Activated T-cell treated with anti-CD3 and anti-CD28 coated beads, Interleukin-2, amount 50 U/mL, for 72 hours (primary cell): ENCODE measurements at regions not wholly inside any gene's neighbourhood (a gene's known extent, or its start where the extent isn't known, plus 50 kb on each side); places are given as distances from the start of the nearest gene placed in this dataset.

Source experiments
- ATAC-seq, 2 donors: fragments of 150-1000 bp; cut with Tn5 transposase; replicated peaks in 1 of 2; 2 replicates each; pipeline ENCODE4 v1.10.0; 2021; ENCODE audit warnings: moderate library complexity in 2 of 2, mild to moderate bottlenecking in 1 of 2
- DNase-seq, 2 donors: peaks; one replicate each; pipeline ENCODE4 v3.0.0; 2021 to 2022; ENCODE audit warnings: mixed read lengths in 1 of 2
- H3K27ac Mint-ChIP-seq: one replicate; pipeline ENCODE4 v1.8.0; 2022; ENCODE audit warnings: mild to moderate bottlenecking, moderate library complexity, mixed read lengths
- H3K27me3 Mint-ChIP-seq: one replicate; pipeline ENCODE4 v1.8.0; 2022; ENCODE audit warnings: low read depth, mixed read lengths
- H3K36me3 Mint-ChIP-seq, 2 donors: one replicate each; pipeline ENCODE4 v1.8.0; 2022; ENCODE audit warnings: mixed read lengths in 2 of 2, mild to moderate bottlenecking in 1 of 2; ENCODE audit not compliant: insufficient read depth in 2 of 2
- H3K4me1 Mint-ChIP-seq: one replicate; pipeline ENCODE4 v1.8.0; 2022; ENCODE audit warnings: low read depth, mixed read lengths
- H3K4me3 Mint-ChIP-seq, 2 donors: one replicate each; pipeline ENCODE4 v1.8.0; 2022; ENCODE audit warnings: mild to moderate bottlenecking in 2 of 2, mixed read lengths in 2 of 2, moderate library complexity in 2 of 2
- H3K9me3 Mint-ChIP-seq, 2 donors: one replicate each; pipeline ENCODE4 v1.8.0; 2022; ENCODE audit warnings: mixed read lengths in 2 of 2

- H3K9me3 Mint-ChIP-seq = peaks cover 0 to 2% of the 10 kb centered on the region in 2 donors
- no peak overlapping the region for H3K4me3 Mint-ChIP-seq
- H3K27ac Mint-ChIP-seq = no peak overlapping the region
- no peaks in the 10 kb centered on the region for H3K27me3 Mint-ChIP-seq
- ATAC-seq (no peak), DNase-seq (no peak)
- no peaks in the 10 kb centered on the region for H3K4me1 Mint-ChIP-seq
- no peaks in the 10 kb centered on the region for H3K36me3 Mint-ChIP-seq
These were observed 282.1 kb downstream of the NFIB start for GRCh38 chr9:14031810-14032209.

- no peak for ATAC-seq
- Mint-ChIP-seq H3K4me1 (no peaks in the 10 kb centered on the region), H3K27me3 (no peaks in the 10 kb centered on the region), H3K9me3 (peaks cover 0 to 2% of the 10 kb centered on the region in 2 donors), H3K4me3 (no peak overlapping the region), H3K36me3 (no peaks in the 10 kb centered on the region), H3K27ac (no peak overlapping the region)
- DNase-seq = no peak
These were observed 282.9 kb downstream of the NFIB start for GRCh38 chr9:14031060-14031414.

- DNase-seq (no peak), ATAC-seq (no peak)
- Mint-ChIP-seq H3K9me3 (peaks cover 0 to 3% of the 10 kb centered on the region in 2 donors), H3K27ac (no peak overlapping the region), H3K4me3 (no peak overlapping the region), H3K27me3 (no peaks in the 10 kb centered on the region), H3K4me1 (no peaks in the 10 kb centered on the region), H3K36me3 (no peaks in the 10 kb centered on the region)
These were observed 283.4 kb downstream of the NFIB start for GRCh38 chr9:14030375-14031059.

GRCh38 chr9:14029806-14030374, 284.1 kb downstream of the NFIB start:
- no peaks in the 10 kb centered on the region for H3K36me3 Mint-ChIP-seq

GRCh38 chr9:14027116-14027800, 286.7 kb downstream of the NFIB start:
- DNase-seq = no peak
- no peaks in the 10 kb centered on the region for H3K4me1 Mint-ChIP-seq
- H3K27ac Mint-ChIP-seq = no peak overlapping the region
- ATAC-seq = no peak
- peaks cover 5 to 10% of the 10 kb centered on the region in 2 donors for H3K9me3 Mint-ChIP-seq
- no peaks in the 10 kb centered on the region for H3K36me3 Mint-ChIP-seq
- H3K27me3 Mint-ChIP-seq = no peaks in the 10 kb centered on the region
- no peak overlapping the region for H3K4me3 Mint-ChIP-seq

More at GRCh38 chr9:14029806-14030374, 284.1 kb downstream of the NFIB start:
- H3K27ac Mint-ChIP-seq = no peak overlapping the region
- H3K4me3 Mint-ChIP-seq = no peak overlapping the region
- no peaks in the 10 kb centered on the region for H3K4me1 Mint-ChIP-seq
- ATAC-seq (no peak), DNase-seq (no peak)
- peaks cover 0 to 2% of the 10 kb centered on the region in 2 donors for H3K9me3 Mint-ChIP-seq
- H3K27me3 Mint-ChIP-seq = no peaks in the 10 kb centered on the region

GRCh38 chr9:14025741-14026140, 288.2 kb downstream of the NFIB start:
- no peaks in the 10 kb centered on the region for H3K4me1 Mint-ChIP-seq
- DNase-seq = no peak
- no peak overlapping the region for H3K27ac Mint-ChIP-seq
- H3K36me3 Mint-ChIP-seq = no peaks in the 10 kb centered on the region
- H3K27me3 Mint-ChIP-seq = no peaks in the 10 kb centered on the region
- peaks cover 5 to 10% of the 10 kb centered on the region in 2 donors for H3K9me3 Mint-ChIP-seq
- no peak overlapping the region for H3K4me3 Mint-ChIP-seq
- ATAC-seq = no peak

- Mint-ChIP-seq H3K4me3 (no peak overlapping the region), H3K9me3 (peaks cover 8 to 13% of the 10 kb centered on the region in 2 donors), H3K4me1 (no peaks in the 10 kb centered on the region), H3K27ac (no peak overlapping the region), H3K36me3 (no peaks in the 10 kb centered on the region), H3K27me3 (no peaks in the 10 kb centered on the region)
- no peak for DNase-seq
- ATAC-seq = no peak
These were observed 290.7 kb downstream of the NFIB start for GRCh38 chr9:14023285-14023684.

GRCh38 chr9:14021871-14022525, 291.9 kb downstream of the NFIB start:
- H3K4me3 Mint-ChIP-seq = no peak overlapping the region
- no peaks in the 10 kb centered on the region for H3K27me3 Mint-ChIP-seq
- H3K27ac Mint-ChIP-seq = no peak overlapping the region

GRCh38 chr9:14018081-14018480, 295.9 kb downstream of the NFIB start:
- Mint-ChIP-seq H3K4me1 (no peaks in the 10 kb centered on the region), H3K9me3 (peaks cover 9% of the 10 kb centered on the region in 2 donors), H3K36me3 (no peaks in the 10 kb centered on the region), H3K27me3 (no peaks in the 10 kb centered on the region), H3K27ac (no peak overlapping the region), H3K4me3 (no peak overlapping the region)
- DNase-seq (no peak), ATAC-seq (no peak)

More at GRCh38 chr9:14021871-14022525, 291.9 kb downstream of the NFIB start:
- no peaks in the 10 kb centered on the region for H3K36me3 Mint-ChIP-seq
- H3K9me3 Mint-ChIP-seq = peaks cover 8 to 13% of the 10 kb centered on the region in 2 donors
- ATAC-seq (no peak), DNase-seq (no peak)
- no peaks in the 10 kb centered on the region for H3K4me1 Mint-ChIP-seq

GRCh38 chr9:14014744-14015143, 299.2 kb downstream of the NFIB start:
- Mint-ChIP-seq H3K4me3 (no peak overlapping the region), H3K27ac (no peak overlapping the region), H3K36me3 (no peaks in the 10 kb centered on the region), H3K27me3 (no peaks in the 10 kb centered on the region), H3K9me3 (peaks cover 3 to 4% of the 10 kb centered on the region in 2 donors), H3K4me1 (no peaks in the 10 kb centered on the region)
- no peak for ATAC-seq
- DNase-seq = no peak

GRCh38 chr9:14014218-14014617, 299.7 kb downstream of the NFIB start:
- no peak overlapping the region for H3K4me3 Mint-ChIP-seq
- DNase-seq (no peak), ATAC-seq (no peak)
- H3K27ac Mint-ChIP-seq = no peak overlapping the region
- peaks cover 3 to 4% of the 10 kb centered on the region in 2 donors for H3K9me3 Mint-ChIP-seq
- no peaks in the 10 kb centered on the region for H3K36me3 Mint-ChIP-seq
- H3K4me1 Mint-ChIP-seq = no peaks in the 10 kb centered on the region
- no peaks in the 10 kb centered on the region for H3K27me3 Mint-ChIP-seq

GRCh38 chr9:14011799-14012560, 302.0 kb downstream of the NFIB start:
- H3K36me3 Mint-ChIP-seq = no peaks in the 10 kb centered on the region
- no peaks in the 10 kb centered on the region for H3K4me1 Mint-ChIP-seq
- H3K27ac Mint-ChIP-seq = no peak overlapping the region
- H3K9me3 Mint-ChIP-seq = peaks cover 4% of the 10 kb centered on the region in 2 donors
- DNase-seq (no peak), ATAC-seq (no peak)
- H3K4me3 Mint-ChIP-seq = no peak overlapping the region
- no peaks in the 10 kb centered on the region for H3K27me3 Mint-ChIP-seq
